OCI-LY1 (cell line): ENCODE measurements at regions not wholly inside any gene's neighbourhood (a gene's known extent, or its start where the extent isn't known, plus 50 kb on each side); places are given as distances from the start of the nearest gene placed in this dataset.

Source experiments
- CTCF ChIP-seq: fragments of 200-600 bp; sonication (generic), shearing (Covaris generic); IDR thresholded peaks from 2 replicates; pipeline ENCODE4 v1.5.1; 2017; ENCODE audit warnings: mild to moderate bottlenecking, antibody characterized with exemption, low read length, moderate library complexity, mixed read lengths
- EZH2 ChIP-seq: fragments of 200-600 bp; sonication (generic), shearing (Covaris generic); IDR thresholded peaks from 2 replicates; pipeline ENCODE4 v1.8.0; 2017; ENCODE audit warnings: borderline replicate concordance, mixed run types, mild to moderate bottlenecking, antibody characterized with exemption, low read length, moderate library complexity, mixed read lengths

- no peak for TF ChIP-seq CTCF
- no peak for TF ChIP-seq EZH2
Observed at GRCh38 chr2:446303-446874, 158.5 kb upstream of the ALKAL2 start.
